NB4 (cell line): ENCODE measurements at regions not wholly inside any gene's neighbourhood (a gene's known extent, or its start where the extent isn't known, plus 50 kb on each side); places are given as distances from the start of the nearest gene placed in this dataset.

Experiments
- DNase-seq: peaks from one replicate; pipeline ENCODE4 v3.0.0; 2010; ENCODE audit warnings: low read depth
- H3K4me3 ChIP-seq: one replicate; pipeline ENCODE4 v1.5.1; 2011; ENCODE audit warnings: mild to moderate bottlenecking, low read depth, low read length, moderate library complexity
- CTCF ChIP-seq: IDR thresholded peaks from one replicate; pipeline ENCODE4 v1.5.1; 2012; ENCODE audit warnings: low read depth, low read length
- MAX ChIP-seq: IDR thresholded peaks from 2 replicates; pipeline ENCODE4 v1.6.1; 2011; ENCODE audit warnings: low read depth, low read length
- MYC ChIP-seq: IDR thresholded peaks from 2 replicates; pipeline ENCODE4 v1.6.1; 2011; ENCODE audit warnings: low read depth, low read length
- POLR2A ChIP-seq: IDR thresholded peaks from 2 replicates; pipeline ENCODE4 v1.6.1; 2011; ENCODE audit warnings: mild to moderate bottlenecking; ENCODE audit not compliant: insufficient read length; ENCODE audit errors: extremely low read depth

GRCh38 chr2:18934886-18935285 is 345.5 kb upstream of the NT5C1B start:
- TF ChIP-seq CTCF (no peak), MAX (no peak), POLR2A (no peak), MYC (no peak)

GRCh38 chr2:18932853-18933252 is 343.5 kb upstream of the NT5C1B start:
- TF ChIP-seq MAX = no peak
- TF ChIP-seq POLR2A = no peak
- TF ChIP-seq MYC = no peak
- TF ChIP-seq CTCF = no peak
- DNase-seq = no peak
- H3K4me3 ChIP-seq = no peak overlapping the region

More at GRCh38 chr2:18934886-18935285, 345.5 kb upstream of the NT5C1B start:
- no peak overlapping the region for H3K4me3 ChIP-seq
- no peak for DNase-seq

- DNase-seq = no peak
- TF ChIP-seq MAX = no peak
- no peak for TF ChIP-seq CTCF
- no peak for TF ChIP-seq MYC
- no peak for TF ChIP-seq POLR2A
- H3K4me3 ChIP-seq = no peak overlapping the region
Measured at GRCh38 chr2:18930971-18931370, 341.6 kb upstream of the NT5C1B start.

- H3K4me3 ChIP-seq = no peak overlapping the region
- no peak for TF ChIP-seq MYC
- DNase-seq = no peak
Measured at GRCh38 chr2:18927525-18928232, 338.3 kb upstream of the NT5C1B start.

- no peak for TF ChIP-seq POLR2A
- TF ChIP-seq CTCF = no peak
- TF ChIP-seq MYC = no peak
- TF ChIP-seq MAX = no peak
- no peak overlapping the region for H3K4me3 ChIP-seq
- no peak for DNase-seq
Measured at GRCh38 chr2:18926631-18927524, 337.5 kb upstream of the NT5C1B start.

- DNase-seq = no peak
- H3K4me3 ChIP-seq = no peak overlapping the region
- no peak for TF ChIP-seq POLR2A
- no peak for TF ChIP-seq CTCF
- no peak for TF ChIP-seq MAX
- no peak for TF ChIP-seq MYC
Measured at GRCh38 chr2:18925296-18925695, 335.9 kb upstream of the NT5C1B start.
